ENCODE measurements at regions not wholly inside any gene's neighbourhood (a gene's known extent, or its start where the extent isn't known, plus 50 kb on each side); places are given as distances from the start of the nearest gene placed in this dataset.
"Not testable (repeated sequence)": the region's sequence is repeated elsewhere in the genome, so short reads cannot be mapped to it uniquely, and the experiment has no call there.

DNA sequence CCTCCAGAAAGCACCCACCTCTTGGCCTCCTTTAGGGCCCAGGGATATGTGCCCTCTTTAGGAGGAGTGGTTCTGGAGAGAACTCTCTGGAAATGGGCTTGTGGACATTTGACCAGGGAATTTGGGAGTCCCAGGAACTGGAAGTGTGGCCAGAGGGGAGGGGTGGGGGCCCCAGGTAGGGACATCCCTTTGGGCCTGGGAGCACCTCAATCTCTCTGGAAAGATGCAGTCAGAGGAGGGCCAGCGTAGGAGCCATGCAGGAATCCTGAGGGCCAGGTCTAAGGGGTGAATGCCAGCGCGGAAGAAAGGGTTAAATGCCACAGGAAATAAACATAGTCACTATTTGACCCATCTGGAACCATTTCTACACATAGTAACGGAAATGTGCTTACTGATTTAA is 50.3 kb upstream of the ITGA11 start:
- DNase-seq: no peak

DNA sequence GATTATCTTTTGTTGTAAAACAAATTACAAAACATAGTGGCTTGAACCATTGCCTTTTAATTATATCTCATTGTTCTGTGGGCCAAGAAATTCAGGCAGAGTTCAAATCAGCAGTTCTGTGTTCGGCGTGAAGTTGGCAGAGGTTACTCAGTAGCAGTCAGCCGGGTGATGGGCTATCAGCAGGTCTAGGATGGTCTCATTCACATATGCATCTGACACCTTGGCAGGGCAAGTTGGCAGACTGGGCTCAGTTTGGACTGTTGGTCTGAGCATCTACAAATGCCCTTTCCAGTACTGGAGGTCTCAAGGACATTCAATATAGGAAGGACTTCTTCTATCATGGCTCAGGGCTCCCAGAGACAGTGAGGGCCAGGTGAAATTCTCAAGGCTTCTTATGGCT is 51.2 kb upstream of the ITGA11 start:
- DNase-seq: no peak

DNA sequence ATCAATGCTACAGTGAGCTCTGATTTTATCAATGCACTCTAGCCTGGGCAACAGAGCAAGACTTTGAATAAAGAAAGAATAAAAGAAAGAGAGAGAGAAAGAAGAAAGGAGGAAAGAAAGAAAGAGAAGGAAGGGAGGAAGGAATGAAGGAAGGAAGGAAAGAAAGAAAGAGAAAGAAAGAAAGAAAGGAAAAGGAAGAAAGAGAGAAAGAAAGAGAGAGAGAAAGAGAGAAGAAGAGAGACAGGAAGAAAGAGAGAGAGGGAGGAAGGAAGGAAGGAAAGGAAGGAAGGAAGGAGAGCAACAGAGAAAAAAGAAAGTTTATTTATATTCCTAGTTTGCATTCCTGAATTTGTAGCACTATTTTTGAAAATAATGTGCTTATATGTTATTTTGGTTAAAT is 52.3 kb upstream of the ITGA11 start:
- no peak for DNase-seq

DNA sequence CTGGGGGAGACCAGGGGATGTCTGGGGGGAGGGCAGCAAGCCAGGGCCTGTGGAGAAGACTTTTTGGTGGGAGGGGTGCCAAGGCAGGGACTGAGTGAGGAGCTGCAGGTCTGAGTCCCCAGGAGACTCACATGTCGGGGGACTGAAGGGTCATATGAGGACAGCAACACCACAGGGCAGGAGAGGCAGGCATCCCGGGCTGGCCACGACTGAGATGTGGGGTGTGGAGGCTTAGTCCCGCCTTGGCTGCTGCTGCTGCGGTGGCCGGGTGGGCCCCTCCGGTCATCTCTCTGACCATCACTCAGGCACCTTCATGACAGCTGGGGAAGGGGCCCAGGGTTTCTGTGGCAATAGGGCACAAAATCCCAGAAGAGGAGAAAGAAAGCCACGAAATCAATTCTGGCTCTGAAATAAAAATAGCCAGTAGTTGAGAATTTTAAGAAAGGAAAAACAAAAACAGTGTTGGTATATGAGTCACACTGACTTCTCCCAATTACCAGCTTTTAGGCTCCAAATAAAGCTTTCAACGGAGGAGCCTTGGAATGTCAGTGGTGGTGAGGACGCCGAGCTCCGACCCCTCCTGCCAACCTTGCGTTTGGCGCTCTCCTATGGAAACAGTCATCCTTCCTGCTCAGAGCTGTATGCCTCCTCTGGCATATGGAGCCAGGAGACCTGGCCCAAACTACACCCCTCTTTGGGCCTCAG is 52.9 kb upstream of the ITGA11 start:
- DNase-seq: no peak

DNA sequence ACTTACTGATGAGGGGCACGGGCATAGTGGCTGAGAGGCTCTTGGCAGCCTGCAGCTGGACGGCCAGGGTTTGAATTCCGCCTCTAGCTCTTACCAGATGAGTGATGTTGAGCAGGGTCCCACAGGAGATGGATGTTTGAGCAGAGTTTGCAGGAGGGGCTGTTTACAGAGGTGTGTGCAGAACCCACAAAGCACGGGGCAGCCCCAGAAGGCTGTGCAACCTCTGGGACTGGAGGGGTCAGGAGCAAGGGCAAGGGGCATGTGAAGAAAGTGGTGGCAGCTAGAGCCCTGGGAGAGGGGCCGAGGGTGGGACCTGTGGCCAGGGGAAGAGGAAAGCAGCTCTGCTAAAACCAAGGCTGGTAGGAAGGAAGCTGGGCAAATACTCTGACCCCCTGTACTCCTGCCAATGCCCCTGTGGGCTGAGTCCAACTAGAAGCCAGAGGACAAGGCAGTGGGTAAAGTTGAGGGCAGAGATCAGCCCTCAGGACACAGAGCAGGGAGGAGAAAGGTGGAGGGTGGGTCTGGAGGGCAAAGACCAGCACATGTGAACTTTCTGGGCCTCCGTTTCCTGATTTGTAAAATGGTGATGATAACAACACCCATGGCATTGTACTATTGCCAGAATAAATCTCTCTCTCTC is 53.9 kb upstream of the ITGA11 start:
- no peak for DNase-seq

DNA sequence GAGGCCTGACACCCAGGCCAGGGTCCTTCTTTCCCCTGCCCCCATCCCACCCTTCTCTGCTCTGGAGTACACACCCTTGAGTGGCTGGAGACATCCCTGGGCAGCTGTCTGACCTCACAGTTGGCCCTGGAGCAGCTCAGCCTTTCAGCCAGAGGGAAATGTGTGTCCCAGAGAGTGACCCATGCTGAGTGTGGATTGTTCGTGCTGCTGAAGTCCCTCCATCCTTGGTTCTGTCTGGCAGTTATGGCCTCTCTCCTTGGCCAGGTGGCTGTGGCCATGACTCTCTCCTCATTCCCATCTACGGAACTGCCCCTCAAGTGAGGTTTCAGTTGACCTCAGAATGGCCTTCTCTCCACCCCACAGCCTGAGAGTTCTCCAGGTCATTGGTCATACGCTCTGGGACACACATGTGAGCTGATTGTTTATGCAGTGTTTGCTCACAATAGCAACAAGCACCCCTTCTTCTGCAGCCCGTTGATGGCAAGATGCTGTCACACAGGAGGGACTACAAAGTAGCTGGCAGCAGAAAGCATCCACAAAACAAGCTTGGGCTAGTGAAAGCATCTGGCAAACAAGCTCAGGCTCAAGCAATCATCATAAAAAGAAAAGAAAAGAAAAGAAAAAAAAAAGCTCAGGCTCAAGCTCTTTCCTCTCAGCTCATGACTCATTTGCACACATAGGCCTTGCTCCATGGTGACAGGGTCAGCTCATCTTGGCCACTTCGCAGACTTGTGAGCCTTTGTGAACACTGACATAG is 55.3 kb upstream of the ITGA11 start:
- DNase-seq: no peak

DNA sequence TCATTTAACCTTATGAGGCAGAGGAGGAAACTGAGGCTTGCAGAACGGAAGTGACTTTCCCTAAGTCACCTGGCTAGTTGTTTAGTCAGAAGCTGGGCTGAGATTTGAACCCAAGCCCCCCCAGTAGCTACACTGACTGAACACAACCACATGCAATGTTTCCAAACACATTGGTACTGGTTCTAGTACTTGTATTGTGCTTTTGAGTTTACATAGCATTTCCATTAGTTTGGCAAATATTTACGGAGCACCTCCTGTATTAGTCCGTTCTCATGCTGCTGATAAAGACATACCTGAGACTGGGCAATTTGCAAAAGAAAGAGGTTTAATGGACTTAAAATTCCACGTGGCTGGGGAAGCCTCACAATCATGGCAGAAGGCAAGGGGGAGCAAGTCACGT is 56.3 kb upstream of the ITGA11 start:
- no peak for DNase-seq

DNA sequence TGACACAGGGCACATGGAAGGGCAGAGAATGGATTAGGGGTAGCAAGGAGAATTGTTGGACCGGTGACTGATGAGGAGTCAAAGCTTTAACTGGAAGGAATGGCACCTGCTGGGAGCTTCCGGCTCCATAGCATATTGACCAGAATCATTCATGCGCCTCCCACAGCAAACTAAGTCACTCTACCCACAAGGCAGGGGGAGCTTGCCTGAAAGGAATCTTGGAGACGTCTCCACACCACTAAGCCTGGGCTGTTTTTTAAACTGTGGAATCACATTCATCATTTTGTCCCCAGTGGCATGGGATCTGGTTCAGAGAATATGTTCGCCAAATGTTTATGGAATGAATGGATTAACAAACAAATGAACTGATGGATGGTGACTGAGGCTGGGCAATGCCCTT is 57.0 kb upstream of the ITGA11 start:
- DNase-seq: no peak

DNA sequence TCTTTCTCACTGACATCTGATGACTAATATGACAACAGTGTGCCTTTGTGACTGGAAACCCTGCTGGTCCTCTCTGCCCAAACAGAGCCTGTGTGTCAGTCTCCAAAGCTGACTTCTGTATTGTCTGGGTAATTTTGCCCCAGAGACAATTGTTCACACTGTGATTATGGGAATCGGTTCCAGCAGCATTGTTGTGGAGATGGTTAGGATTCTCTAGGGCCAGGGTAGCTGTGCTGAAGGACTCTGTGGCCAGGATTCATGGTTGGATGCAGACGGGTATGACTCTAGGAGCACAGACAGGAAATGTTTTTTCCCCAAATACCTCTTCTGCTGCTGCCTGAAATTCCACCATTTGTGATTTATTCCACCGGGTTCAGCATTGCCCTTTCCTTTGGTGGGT is 57.5 kb upstream of the ITGA11 start:
- no peak for DNase-seq

DNA sequence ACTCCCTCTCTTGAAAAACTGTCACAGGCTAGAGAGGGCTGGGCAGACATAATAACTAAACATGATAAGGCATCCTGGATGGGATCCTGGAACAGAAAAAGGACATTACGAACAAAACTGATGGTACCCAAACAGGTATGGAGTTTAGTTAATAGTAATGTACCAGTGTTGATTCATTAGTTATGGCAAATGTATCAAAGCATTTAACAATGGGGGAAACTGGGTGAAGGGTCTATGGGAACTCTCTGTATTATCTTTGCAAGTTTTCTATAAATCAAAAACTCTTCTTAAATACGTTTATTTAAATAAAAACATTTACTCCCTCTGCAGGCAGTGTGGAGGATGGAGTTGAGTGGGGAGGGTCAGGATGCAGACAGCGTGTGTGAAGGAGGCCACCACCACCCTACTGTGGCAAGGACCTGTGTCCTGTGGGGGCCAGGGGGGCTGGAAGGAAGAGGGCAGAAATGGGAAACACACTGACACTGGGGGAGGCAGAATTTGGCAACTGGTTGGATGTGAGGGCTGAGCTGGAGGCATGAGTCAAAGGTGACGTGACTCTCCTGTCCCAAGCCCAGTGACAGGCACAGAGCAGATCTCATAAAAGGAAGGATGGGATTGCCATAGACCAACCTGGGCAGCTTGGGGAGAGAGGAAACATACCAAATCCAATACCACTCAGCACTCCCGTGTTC is 59.6 kb upstream of the ITGA11 start:
- DNase-seq: no peak

DNA sequence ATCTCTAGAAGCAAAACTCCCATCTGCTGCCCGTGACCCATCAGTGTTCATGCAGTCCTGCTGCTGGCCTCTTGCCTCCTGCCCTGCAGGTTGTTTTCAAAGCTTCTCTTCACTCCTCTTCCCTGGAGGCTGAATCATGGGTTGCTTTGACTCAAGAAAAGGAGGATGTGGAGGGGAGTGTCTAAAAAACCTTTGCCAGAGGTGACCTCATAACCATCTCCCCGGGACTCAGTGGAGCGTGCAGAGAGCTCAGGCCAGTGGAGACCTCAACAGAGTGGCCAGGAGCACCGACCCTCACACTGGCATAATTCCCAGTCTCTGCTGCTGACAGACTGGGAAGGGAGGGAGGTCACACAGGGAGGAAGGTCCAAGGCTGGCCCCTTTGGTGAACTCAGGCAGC is 60.9 kb upstream of the ITGA11 start:
- no peak for DNase-seq

DNA sequence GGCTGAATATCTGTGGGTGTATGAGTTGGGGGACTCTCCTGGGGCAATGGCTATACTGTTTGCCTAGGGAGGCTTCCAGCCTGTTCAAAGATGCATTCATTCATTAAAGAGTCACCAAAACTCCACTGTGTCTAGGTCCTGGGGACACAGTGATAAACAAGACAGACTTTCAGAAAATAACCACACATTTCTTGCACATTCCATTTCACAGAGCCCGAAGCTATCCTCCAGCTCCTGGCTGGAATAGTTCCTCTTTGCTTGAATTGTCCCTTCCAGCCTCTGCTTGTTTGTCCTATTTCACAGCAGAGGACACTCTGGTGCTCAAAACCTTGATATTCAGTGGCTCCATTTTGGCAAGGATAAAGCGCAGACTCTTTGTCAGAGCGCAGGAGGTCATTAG is 61.7 kb upstream of the ITGA11 start:
- DNase-seq: no peak

DNA sequence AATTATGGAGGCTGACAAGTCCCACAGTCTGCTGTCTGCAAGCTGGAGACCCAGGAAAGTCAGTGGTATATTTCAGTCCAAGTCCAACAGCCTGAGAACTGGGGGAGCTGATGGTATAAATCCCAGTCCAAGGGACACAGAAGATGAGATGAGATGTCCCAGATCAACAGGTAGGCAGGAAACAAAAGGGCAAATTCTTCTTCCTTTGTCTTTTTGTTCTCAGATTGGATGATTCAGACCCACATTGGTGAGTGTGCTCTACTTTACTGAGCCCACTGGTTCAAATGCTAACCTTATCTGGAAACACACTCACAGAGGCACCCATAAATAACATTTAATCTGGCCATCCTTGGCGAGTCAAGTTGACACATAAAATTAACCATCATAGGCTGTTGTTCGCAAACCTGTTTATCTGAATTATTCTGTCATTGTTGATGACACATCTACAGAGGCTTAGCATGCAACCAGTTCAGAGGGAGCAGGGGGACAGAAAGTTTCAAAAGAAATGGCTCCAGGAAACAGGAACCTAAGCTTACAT is 62.7 kb upstream of the ITGA11 start:
- DNase-seq: no peak

DNA sequence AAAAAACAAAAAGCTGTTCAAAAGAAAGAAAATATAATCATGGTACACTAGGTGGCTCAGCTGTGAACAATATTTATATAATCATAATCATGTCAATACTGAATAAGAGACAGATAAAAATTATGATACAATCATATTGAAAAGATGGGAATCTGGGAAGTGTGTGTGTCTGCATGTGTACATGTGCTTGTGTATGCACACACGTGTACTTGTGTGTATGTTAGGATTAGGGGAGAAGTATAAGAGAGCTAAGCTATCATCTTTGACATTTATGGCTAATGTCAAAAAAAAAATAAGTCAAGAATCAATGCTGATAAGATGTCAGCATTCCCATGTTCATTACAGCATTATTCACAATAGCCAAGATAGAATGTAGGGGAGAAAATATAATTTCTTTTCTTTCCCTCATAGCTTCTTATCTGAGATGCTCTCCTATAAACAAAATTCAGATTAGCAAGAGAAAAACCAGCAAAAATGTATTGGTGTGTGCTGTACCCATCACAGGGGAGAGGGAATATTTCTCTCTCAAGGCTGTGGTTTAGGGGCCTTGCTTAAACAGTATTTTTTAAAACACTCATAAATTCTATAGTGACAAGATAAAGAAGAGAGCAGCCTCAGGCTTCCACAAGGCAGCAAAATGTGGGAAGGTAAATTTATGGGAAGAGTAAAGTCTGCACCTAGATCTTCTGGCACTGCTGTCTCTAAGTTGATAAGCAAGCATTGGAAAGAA is 63.4 kb upstream of the ITGA11 start:
- no peak for DNase-seq

DNA sequence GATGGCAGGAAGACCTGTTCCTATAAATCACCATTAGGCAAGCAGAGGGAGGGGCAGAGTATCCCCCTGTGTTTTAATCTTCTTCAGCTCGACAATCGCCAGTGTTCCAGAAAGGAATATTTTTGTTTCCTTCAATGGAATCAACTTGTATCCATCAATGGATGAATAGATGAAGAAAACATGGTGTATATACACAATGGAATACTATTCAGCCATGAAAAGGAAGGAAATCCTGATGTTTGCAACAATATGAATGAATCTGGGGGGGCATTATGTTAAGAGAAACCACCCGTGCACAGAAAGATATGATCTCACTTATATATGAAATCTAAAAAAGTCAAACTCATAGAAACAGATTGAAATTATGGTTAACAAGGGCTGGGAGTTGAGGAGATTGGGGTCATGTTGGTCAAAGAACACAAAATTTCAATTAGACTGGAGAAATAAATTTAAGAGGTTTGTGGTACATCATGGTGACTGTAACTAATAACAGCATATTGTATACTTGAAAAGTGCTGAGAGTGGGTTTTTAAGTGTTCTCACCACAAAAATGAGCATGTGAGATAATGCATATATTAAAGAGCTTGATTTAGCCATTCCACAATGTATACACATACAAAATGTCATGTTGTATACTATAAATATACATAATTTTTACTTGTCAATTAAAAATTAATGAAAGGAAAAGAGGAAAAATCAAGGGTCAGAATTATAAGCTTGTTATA is 64.2 kb upstream of the ITGA11 start:
- DNase-seq: no peak

DNA sequence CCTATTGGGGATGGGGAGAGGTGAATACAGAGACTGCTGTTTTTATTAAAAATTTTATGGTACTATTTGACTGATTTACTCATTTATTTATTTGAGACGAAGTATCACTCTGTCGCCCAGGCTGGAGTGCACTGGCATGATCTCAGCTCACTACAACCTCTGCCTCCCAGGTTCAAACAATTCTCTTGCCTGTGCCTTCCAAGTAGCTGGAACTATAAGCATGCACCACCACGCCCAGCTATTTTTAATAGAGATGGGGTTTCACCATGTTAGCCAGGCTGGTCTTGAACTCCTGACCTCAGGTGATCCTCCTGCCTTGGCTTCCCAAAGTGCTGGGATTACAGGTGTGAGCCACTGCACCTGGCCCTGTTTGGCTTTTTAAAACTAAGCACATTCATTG is 64.8 kb upstream of the ITGA11 start:
- not testable (repeated sequence) for DNase-seq

DNA sequence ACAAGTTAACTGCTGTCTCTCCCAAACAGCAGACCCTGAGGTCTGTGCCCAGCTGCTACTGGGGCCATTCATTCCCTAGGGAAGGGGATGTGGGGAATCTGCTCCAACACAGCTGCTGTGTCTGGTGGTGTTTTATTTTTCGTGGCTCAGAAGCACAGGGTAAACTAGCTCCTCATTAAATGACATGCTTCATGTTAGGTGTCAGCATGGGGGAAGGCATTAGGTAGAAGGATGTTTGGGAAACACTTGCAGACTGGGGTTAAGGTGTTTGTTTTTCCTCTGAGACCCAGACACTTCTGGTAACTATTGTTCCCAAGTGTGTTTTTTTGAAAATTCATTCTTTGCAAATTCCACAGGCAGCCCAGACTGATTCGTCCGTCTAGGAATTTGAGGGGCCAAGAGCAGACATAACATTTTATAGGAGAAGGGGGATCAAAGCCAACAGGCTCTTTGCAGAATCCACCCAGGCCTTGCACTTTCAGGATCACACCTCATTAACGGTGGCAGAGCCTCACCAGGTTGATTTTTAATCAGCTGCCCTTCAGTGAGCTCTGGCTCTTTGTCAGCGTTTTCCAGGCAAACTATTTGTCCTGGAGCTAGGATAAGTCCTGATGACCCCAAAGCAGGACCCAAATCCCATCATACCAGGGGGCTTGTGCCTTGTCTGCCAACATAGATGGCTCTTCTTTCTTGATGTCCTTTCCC is 65.4 kb upstream of the ITGA11 start:
- DNase-seq: peak; percentile 32

DNA sequence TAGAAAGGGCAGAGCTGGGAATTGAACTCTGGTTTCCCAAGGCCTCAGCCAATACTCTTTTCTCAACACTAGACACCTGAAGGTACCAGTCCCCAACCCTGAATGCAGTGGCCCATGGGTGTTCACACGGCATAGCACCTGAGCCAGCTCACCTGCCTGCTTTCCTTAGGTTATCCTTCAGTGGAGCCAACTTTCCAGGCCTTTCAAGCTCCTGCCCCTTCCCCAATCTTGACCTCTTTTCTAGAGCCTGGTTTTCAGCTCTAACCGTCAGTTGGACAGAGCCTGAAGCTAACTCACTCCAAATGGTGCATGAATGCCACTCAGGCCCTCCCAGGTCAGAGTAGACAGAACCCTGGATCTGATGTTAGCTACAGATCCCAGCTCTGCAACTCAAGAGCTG is 66.1 kb upstream of the ITGA11 start:
- DNase-seq: no peak

DNA sequence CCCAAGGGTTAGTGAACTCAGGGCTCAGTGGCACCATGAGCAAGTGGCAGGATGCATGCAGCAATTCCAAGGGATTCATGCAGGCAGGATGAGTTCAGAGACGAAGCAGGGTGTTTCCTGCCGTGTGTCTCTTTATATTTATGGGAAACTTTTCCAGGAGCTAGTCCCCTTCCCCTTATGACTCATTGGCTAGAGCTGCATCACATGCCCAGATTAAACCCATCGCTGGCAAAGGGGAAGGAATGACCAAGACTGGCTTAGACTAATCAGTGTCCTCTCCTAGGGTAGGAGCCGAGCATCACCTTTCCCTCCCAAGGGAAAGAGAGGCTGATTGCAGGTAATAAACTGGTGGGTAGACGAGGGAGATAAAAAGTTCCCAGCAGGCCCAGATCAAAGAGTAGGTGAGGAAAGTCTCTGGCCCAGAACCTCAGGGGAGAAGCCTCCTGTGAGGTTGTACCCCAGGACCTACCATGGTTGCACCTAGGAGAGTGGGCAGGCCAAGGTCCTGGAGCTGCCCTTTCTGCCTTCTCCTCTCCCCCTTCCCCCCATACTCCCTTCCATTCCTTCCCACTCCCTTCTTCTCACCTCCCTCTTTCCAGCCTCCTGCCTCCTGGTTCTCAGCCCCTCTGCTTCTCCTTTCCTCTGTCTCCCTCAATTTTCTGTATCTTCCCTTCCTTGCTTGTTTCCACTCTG is 67.8 kb upstream of the ITGA11 start:
- no peak for DNase-seq

DNA sequence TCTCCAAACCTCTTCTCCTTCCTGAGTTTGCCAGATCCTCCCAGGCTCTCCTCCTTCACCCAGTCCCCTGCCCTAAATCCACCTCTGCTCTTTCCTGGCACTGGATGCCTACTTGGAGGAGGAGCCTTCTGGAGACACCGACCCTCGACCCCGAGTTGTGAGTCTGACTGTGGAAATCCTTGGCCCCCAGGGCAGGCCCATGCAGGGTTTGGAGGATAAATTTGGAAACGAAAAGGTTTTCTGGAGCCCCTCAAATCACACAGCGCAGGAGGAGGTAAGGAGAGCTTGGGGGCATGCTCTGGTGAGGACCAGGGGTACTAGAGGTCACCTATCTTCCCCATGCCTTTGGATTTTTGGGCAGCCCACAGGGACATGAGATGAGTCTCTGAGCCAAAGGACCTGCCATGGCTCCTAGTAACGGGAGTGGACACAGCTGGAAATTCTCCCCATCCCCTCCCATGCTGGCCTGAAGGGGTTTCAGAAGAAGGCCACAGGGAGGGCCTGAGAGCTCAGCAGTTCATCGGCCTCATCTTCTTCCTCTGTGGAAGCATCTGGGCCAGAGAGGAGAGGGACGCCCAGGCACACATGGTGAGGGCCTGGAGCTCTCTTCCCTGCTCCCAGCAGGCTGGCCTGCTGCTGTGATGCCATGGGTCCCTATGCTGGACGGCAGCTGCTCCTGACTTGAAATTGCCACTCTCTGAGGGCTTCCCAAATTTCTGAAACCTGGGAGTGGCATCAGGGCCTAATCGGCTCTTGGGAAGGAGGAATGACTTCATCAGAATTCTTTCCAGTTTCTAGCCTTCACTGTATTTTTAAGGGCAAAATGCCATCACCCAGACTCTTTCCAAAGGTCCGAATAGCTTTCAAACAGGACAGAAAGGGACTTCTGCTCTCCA is 68.6 kb upstream of the ITGA11 start:
- DNase-seq: no peak

Measured in NCI-H2171 treated with DMSO at 0.1 percent for 48 hours (cell line).